Esophagus squamous epithelium (tissue), 4 donors: ENCODE measurements at regions not wholly inside any gene's neighbourhood (a gene's known extent, or its start where the extent isn't known, plus 50 kb on each side); places are given as distances from the start of the nearest gene placed in this dataset.

Experiments
- POLR2A ChIP-seq, 4 donors: fragments of 450-650 bp; IDR thresholded peaks; one replicate each; pipeline ENCODE4 v1.6.1; 2017; ENCODE audit warnings: antibody characterized with exemption in 4 of 4, mild to moderate bottlenecking in 4 of 4, moderate library complexity in 3 of 4
- TF ChIP-seq, protein P1 (sequence below), 6 experiments: fragments of 450-650 bp in 4 of 6; fragments of 200-600 bp in 2 of 6; sonication (generic) in 2 of 6; IDR thresholded peaks; one replicate each; pipeline ENCODE4 v1.5.1; 2016 to 2019; ENCODE audit warnings: antibody characterized with exemption in 6 of 6, mild to moderate bottlenecking in 4 of 6, moderate library complexity in 4 of 6

- TF ChIP-seq, protein P1, sequence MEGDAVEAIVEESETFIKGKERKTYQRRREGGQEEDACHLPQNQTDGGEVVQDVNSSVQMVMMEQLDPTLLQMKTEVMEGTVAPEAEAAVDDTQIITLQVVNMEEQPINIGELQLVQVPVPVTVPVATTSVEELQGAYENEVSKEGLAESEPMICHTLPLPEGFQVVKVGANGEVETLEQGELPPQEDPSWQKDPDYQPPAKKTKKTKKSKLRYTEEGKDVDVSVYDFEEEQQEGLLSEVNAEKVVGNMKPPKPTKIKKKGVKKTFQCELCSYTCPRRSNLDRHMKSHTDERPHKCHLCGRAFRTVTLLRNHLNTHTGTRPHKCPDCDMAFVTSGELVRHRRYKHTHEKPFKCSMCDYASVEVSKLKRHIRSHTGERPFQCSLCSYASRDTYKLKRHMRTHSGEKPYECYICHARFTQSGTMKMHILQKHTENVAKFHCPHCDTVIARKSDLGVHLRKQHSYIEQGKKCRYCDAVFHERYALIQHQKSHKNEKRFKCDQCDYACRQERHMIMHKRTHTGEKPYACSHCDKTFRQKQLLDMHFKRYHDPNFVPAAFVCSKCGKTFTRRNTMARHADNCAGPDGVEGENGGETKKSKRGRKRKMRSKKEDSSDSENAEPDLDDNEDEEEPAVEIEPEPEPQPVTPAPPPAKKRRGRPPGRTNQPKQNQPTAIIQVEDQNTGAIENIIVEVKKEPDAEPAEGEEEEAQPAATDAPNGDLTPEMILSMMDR (IDR thresholded peaks at IDR 0.05), result no peak
- TF ChIP-seq POLR2A (IDR thresholded peaks at IDR 0.05), result no peak
Measured at GRCh38 chr6:168888102-168888501, 365.5 kb downstream of the THBS2 start.
